ENCODE measurements at regions not wholly inside any gene's neighbourhood (a gene's known extent, or its start where the extent isn't known, plus 50 kb on each side); places are given as distances from the start of the nearest gene placed in this dataset.

DNA sequence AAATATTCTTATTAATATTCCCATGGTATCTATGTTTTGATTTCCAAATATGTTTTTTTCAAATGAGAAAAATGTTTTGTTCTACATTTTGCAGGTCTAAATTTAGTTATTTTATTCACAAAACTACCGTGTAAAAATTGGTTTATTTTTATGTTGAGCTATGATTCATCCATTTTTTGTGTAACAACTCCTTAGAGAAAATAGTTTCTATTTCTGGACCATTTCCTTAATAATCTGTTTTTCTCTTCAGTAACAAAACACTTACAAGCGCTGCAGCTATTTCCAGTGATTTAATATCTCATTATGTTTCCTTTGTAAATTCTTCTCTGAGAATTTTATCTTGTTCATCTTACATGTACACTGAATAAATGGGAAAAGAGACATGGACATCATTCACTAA, 550.7 kb upstream of the SLITRK5 start:
- DNase-seq (no peak), ATAC-seq (ENCODE audit: low FRiP score in 2 of 2) (no peak)
- H3K27me3 ChIP-seq: no peaks in the 10 kb centered on the region
- H3K36me3 ChIP-seq: no peaks in the 10 kb centered on the region
- H3K27ac ChIP-seq: no peak overlapping the region
- no peaks in the 10 kb centered on the region for H3K9me3 ChIP-seq
- WGBS, 2 donors: 39 to 41% methylated on average over 2 of the region's 2 CpGs
- no peak for TF ChIP-seq POLR2A (IDR thresholded peaks at IDR 0.05)
- no peak for TF ChIP-seq POLR2AphosphoS5 (IDR thresholded peaks at IDR 0.05)
- no peak overlapping the region for H3K4me3 ChIP-seq
- H3K4me1 ChIP-seq: no peaks in the 10 kb centered on the region

DNA sequence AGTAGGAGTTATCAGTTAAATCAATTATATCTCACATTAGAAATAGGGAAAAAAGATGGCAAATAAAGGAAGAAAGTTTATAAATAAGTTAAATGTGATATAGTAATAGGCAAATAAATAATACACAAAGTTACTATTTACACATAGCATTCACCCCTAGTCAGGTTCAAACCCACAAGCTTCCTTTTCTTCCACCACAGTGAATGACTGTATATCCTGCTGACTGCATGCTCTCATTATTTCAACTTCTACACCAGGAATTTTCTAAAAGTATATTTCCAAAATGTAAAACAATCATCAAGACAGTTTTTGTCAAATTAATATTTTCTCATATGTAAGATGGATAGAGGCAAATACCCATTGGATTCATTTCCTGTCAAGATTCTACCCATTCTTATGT, 548.6 kb upstream of the SLITRK5 start:
- no peak overlapping the region for H3K4me3 ChIP-seq
- no peaks in the 10 kb centered on the region for H3K27me3 ChIP-seq
- H3K36me3 ChIP-seq: no peaks in the 10 kb centered on the region
- no peaks in the 10 kb centered on the region for H3K9me3 ChIP-seq
- no peak overlapping the region for H3K27ac ChIP-seq
- H3K4me1 ChIP-seq: no peaks in the 10 kb centered on the region
- no peak for TF ChIP-seq CTCF (IDR thresholded peaks at IDR 0.05)
- no peak for TF ChIP-seq POLR2A (IDR thresholded peaks at IDR 0.05)
- ATAC-seq (ENCODE audit: low FRiP score in 2 of 2) (no peak), DNase-seq (no peak)

GRCh38 chr13:87123987-87124784, 547.0 kb upstream of the SLITRK5 start:
- WGBS, 2 donors: 30 to 45% methylated on average over 10 of the region's 10 CpGs
- Histone ChIP-seq H3K4me3 (no peak overlapping the region), H3K27ac (no peak overlapping the region), H3K36me3 (no peaks in the 10 kb centered on the region), H3K4me1 (no peaks in the 10 kb centered on the region), H3K27me3 (no peaks in the 10 kb centered on the region), H3K9me3 (no peaks in the 10 kb centered on the region)
- TF ChIP-seq EP300 (IDR thresholded peaks at IDR 0.05) (no peak), POLR2AphosphoS5 (IDR thresholded peaks at IDR 0.05) (no peak), POLR2A (IDR thresholded peaks at IDR 0.05) (no peak), CTCF (IDR thresholded peaks at IDR 0.05) (no peak)
- ATAC-seq (ENCODE audit: low FRiP score in 2 of 2): no peak
- DNase-seq: peak in 1 of 2 donors; percentile 24

GRCh38 chr13:87124785-87125074, 546.4 kb upstream of the SLITRK5 start:
- H3K36me3 ChIP-seq: no peaks in the 10 kb centered on the region
- H3K27me3 ChIP-seq: no peaks in the 10 kb centered on the region
- no peaks in the 10 kb centered on the region for H3K9me3 ChIP-seq
- H3K27ac ChIP-seq: no peak overlapping the region
- WGBS, 2 donors: 88 to 95% methylated on average over 4 of the region's 4 CpGs
- DNase-seq (no peak), ATAC-seq (ENCODE audit: low FRiP score in 2 of 2) (no peak)
- TF ChIP-seq EP300 (IDR thresholded peaks at IDR 0.05) (no peak), POLR2A (IDR thresholded peaks at IDR 0.05) (no peak), CTCF (IDR thresholded peaks at IDR 0.05) (no peak), POLR2AphosphoS5 (IDR thresholded peaks at IDR 0.05) (no peak)
- no peaks in the 10 kb centered on the region for H3K4me1 ChIP-seq
- no peak overlapping the region for H3K4me3 ChIP-seq

GRCh38 chr13:87128036-87128435, 543.1 kb upstream of the SLITRK5 start:
- Histone ChIP-seq H3K27me3 (no peaks in the 10 kb centered on the region), H3K36me3 (no peaks in the 10 kb centered on the region), H3K9me3 (no peaks in the 10 kb centered on the region), H3K4me1 (no peaks in the 10 kb centered on the region), H3K4me3 (no peak overlapping the region), H3K27ac (no peak overlapping the region)
- TF ChIP-seq POLR2A (IDR thresholded peaks at IDR 0.05) (no peak), POLR2AphosphoS5 (IDR thresholded peaks at IDR 0.05) (no peak), CTCF (IDR thresholded peaks at IDR 0.05) (no peak), EP300 (IDR thresholded peaks at IDR 0.05) (no peak)
- ATAC-seq (ENCODE audit: low FRiP score in 2 of 2): no peak
- no peak for DNase-seq
